ENCODE measurements at regions not wholly inside any gene's neighbourhood (a gene's known extent, or its start where the extent isn't known, plus 50 kb on each side); places are given as distances from the start of the nearest gene placed in this dataset.

- TF ChIP-seq HOXB13 (CRISPR knock-in tag; IDR thresholded peaks at IDR 0.05; ENCODE audit: low read depth): no peak
- no peak for TF ChIP-seq CTCF (IDR thresholded peaks at IDR 0.05)
- TF ChIP-seq CEBPB (IDR thresholded peaks at IDR 0.05): no peak
- no peak for TF ChIP-seq REST (IDR thresholded peaks at IDR 0.05)
Observed at GRCh38 chr5:61869333-61869732, 436.7 kb upstream of the KIF2A start.
